ENCODE measurements at regions not wholly inside any gene's neighbourhood (a gene's known extent, or its start where the extent isn't known, plus 50 kb on each side); places are given as distances from the start of the nearest gene placed in this dataset.
"Not testable (repeated sequence)": the region's sequence is repeated elsewhere in the genome, so short reads cannot be mapped to it uniquely, and the experiment has no call there.

GRCh38 chr3:28575746-28576613 is 227.4 kb upstream of the AZI2 start:
- no peak for DNase-seq

GRCh38 chr3:28576614-28577200 is 228.1 kb upstream of the AZI2 start:
- DNase-seq: no peak

- no peak for DNase-seq
These were observed 229.4 kb upstream of the AZI2 start for GRCh38 chr3:28577941-28578500.

- no peak for DNase-seq
These were observed 237.7 kb upstream of the AZI2 start for GRCh38 chr3:28586325-28586724.

GRCh38 chr3:28587723-28588122 is 239.1 kb upstream of the AZI2 start:
- no peak for DNase-seq

GRCh38 chr3:28590216-28590615 is 241.6 kb upstream of the AZI2 start:
- no peak for DNase-seq

GRCh38 chr3:28590860-28591259 is 242.2 kb upstream of the AZI2 start:
- no peak for DNase-seq

GRCh38 chr3:28595372-28595771 is 246.7 kb upstream of the AZI2 start:
- DNase-seq: no peak

- DNase-seq: no peak
These were observed 248.8 kb upstream of the AZI2 start for GRCh38 chr3:28597452-28597851.

GRCh38 chr3:28598165-28598564 is 249.5 kb upstream of the AZI2 start:
- no peak for DNase-seq

- no peak for DNase-seq
These were observed 252.7 kb upstream of the AZI2 start for GRCh38 chr3:28601291-28601690.

GRCh38 chr3:28606283-28606682 is 257.7 kb upstream of the AZI2 start:
- DNase-seq: no peak

GRCh38 chr3:28612232-28612631 is 263.6 kb upstream of the AZI2 start:
- no peak for DNase-seq

GRCh38 chr3:28613511-28614106 is 265.0 kb upstream of the AZI2 start:
- no peak for DNase-seq

- DNase-seq: no peak
These were observed 266.4 kb upstream of the AZI2 start for GRCh38 chr3:28615071-28615470.

GRCh38 chr3:28615971-28616370 is 267.3 kb upstream of the AZI2 start:
- no peak for DNase-seq

GRCh38 chr3:28617821-28618220 is 269.2 kb upstream of the AZI2 start:
- no peak for DNase-seq

GRCh38 chr3:28623106-28623505 is 274.5 kb upstream of the AZI2 start:
- no peak for DNase-seq

- DNase-seq: no peak
These were observed 275.5 kb upstream of the AZI2 start for GRCh38 chr3:28624084-28624483.

- not testable (repeated sequence) for DNase-seq
These were observed 279.2 kb upstream of the AZI2 start for GRCh38 chr3:28627843-28628242.

- no peak for DNase-seq
These were observed 285.4 kb upstream of the AZI2 start for GRCh38 chr3:28634019-28634418.

- DNase-seq: no peak
These were observed 289.1 kb upstream of the AZI2 start for GRCh38 chr3:28637742-28638141.

- no peak for DNase-seq
These were observed 296.5 kb upstream of the AZI2 start for GRCh38 chr3:28645149-28645548.

- no peak for DNase-seq
These were observed 297.8 kb upstream of the AZI2 start for GRCh38 chr3:28646435-28646834.

Measured in activated CD4-positive, alpha-beta T cell treated with anti-CD3 and anti-CD28 coated beads, Interleukin-2, Interleukin-6, amounts not matched to agents 100 ng/mL and 50 ng/mL, durations not matched to agents 16 hours and 8 hours (primary cell).